Nephron progenitor cell (in vitro differentiated cells): ENCODE measurements at regions not wholly inside any gene's neighbourhood (a gene's known extent, or its start where the extent isn't known, plus 50 kb on each side); places are given as distances from the start of the nearest gene placed in this dataset.

Source experiments
- DNase-seq: peaks from one replicate; pipeline ENCODE4 v3.0.0; 2021
- H3K27ac Mint-ChIP-seq: 2 replicates; pipeline ENCODE4 v1.8.0; 2021; ENCODE audit warnings: mild to moderate bottlenecking, moderate library complexity, mixed read lengths
- H3K27me3 Mint-ChIP-seq: 2 replicates; pipeline ENCODE4 v1.8.0; 2021; ENCODE audit warnings: mild to moderate bottlenecking, low read depth, mixed read lengths; ENCODE audit not compliant: poor library complexity
- H3K36me3 Mint-ChIP-seq: 2 replicates; pipeline ENCODE4 v1.8.0; 2021; ENCODE audit warnings: low read depth, mixed read lengths
- H3K4me1 Mint-ChIP-seq: 2 replicates; pipeline ENCODE4 v1.8.0; 2021; ENCODE audit warnings: mixed read lengths
- H3K4me3 Mint-ChIP-seq: 2 replicates; pipeline ENCODE4 v1.8.0; 2021; ENCODE audit warnings: mild to moderate bottlenecking, moderate library complexity, mixed read lengths
- H3K9me3 Mint-ChIP-seq: 2 replicates; pipeline ENCODE4 v1.8.0; 2021; ENCODE audit warnings: mild to moderate bottlenecking, moderate library complexity, mixed read lengths
- CTCF ChIP-seq: fragments of 200-600 bp; sonication (generic); IDR thresholded peaks from 2 replicates; pipeline ENCODE4 v1.5.0; 2021; ENCODE audit warnings: antibody characterized with exemption

- no peak for DNase-seq
- no peak overlapping the region for H3K27ac Mint-ChIP-seq
- no peak for TF ChIP-seq CTCF
- no peaks in the 10 kb centered on the region for H3K36me3 Mint-ChIP-seq
- peaks cover 3% of the 10 kb centered on the region for H3K27me3 Mint-ChIP-seq
- no peak overlapping the region for H3K4me3 Mint-ChIP-seq
- no peaks in the 10 kb centered on the region for H3K9me3 Mint-ChIP-seq
- H3K4me1 Mint-ChIP-seq = no peaks in the 10 kb centered on the region
These were observed 260.6 kb downstream of the GASK1B start for GRCh38 chr4:157912212-157912611.

- no peaks in the 10 kb centered on the region for H3K36me3 Mint-ChIP-seq
- peaks cover 3% of the 10 kb centered on the region for H3K27me3 Mint-ChIP-seq
- H3K27ac Mint-ChIP-seq = no peak overlapping the region
- no peak for TF ChIP-seq CTCF
- no peaks in the 10 kb centered on the region for H3K4me1 Mint-ChIP-seq
- H3K4me3 Mint-ChIP-seq = no peak overlapping the region
- no peak for DNase-seq
- no peaks in the 10 kb centered on the region for H3K9me3 Mint-ChIP-seq
These were observed 261.2 kb downstream of the GASK1B start for GRCh38 chr4:157911662-157912061.

- Mint-ChIP-seq H3K4me1 (no peaks in the 10 kb centered on the region), H3K9me3 (no peaks in the 10 kb centered on the region), H3K36me3 (no peaks in the 10 kb centered on the region), H3K4me3 (no peak overlapping the region), H3K27ac (no peak overlapping the region), H3K27me3 (peaks cover 3% of the 10 kb centered on the region)
- no peak for DNase-seq
- no peak for TF ChIP-seq CTCF
These were observed 264.1 kb downstream of the GASK1B start for GRCh38 chr4:157908691-157909090.

- Mint-ChIP-seq H3K27ac (no peak overlapping the region), H3K27me3 (peaks cover 3% of the 10 kb centered on the region), H3K9me3 (no peaks in the 10 kb centered on the region), H3K36me3 (no peaks in the 10 kb centered on the region), H3K4me1 (no peaks in the 10 kb centered on the region), H3K4me3 (no peak overlapping the region)
- TF ChIP-seq CTCF = no peak
- DNase-seq = no peak
These were observed 264.8 kb downstream of the GASK1B start for GRCh38 chr4:157908031-157908430.

- Mint-ChIP-seq H3K27me3 (peaks cover 3% of the 10 kb centered on the region), H3K4me1 (no peaks in the 10 kb centered on the region), H3K4me3 (no peak overlapping the region), H3K9me3 (no peaks in the 10 kb centered on the region), H3K36me3 (no peaks in the 10 kb centered on the region), H3K27ac (no peak overlapping the region)
- no peak for DNase-seq
- no peak for TF ChIP-seq CTCF
These were observed 265.4 kb downstream of the GASK1B start for GRCh38 chr4:157907226-157907946.
